GM23338 (cell line): ENCODE measurements at regions not wholly inside any gene's neighbourhood (a gene's known extent, or its start where the extent isn't known, plus 50 kb on each side); places are given as distances from the start of the nearest gene placed in this dataset.

Source experiments
- ATAC-seq: fragments of 200-7000 bp; cut with Tn5 transposase; 3 replicates; pipeline ENCODE4 v1.9.1; 2020
- DNase-seq: peaks from one replicate; pipeline ENCODE4 v3.0.0-alpha.2; 2015; ENCODE audit warnings: low spot score
- H2AFZ ChIP-seq: fragments of 200-600 bp; sonication (generic); 2 replicates; pipeline ENCODE4 v1.8.0; 2016; ENCODE audit warnings: antibody characterized with exemption, mild to moderate bottlenecking, moderate library complexity
- H3F3A ChIP-seq: fragments of 200-600 bp; sonication (generic); replicated peaks from 2 replicates; pipeline ENCODE4 v1.8.0; 2017; ENCODE audit warnings: antibody characterized with exemption, mixed run types, low read depth
- H3K27ac ChIP-seq: fragments of 200-600 bp; sonication (generic); 2 replicates; pipeline ENCODE4 v1.6.1; 2016; ENCODE audit warnings: low read depth
- H3K27me3 ChIP-seq: fragments of 200-600 bp; sonication (generic); 2 replicates; pipeline ENCODE4 v1.8.0; 2016; ENCODE audit warnings: mild to moderate bottlenecking, mixed run types, moderate library complexity; ENCODE audit not compliant: insufficient read depth
- H3K36me3 ChIP-seq: fragments of 200-600 bp; sonication (generic); 2 replicates; pipeline ENCODE4 v1.8.0; 2016; ENCODE audit warnings: mild to moderate bottlenecking; ENCODE audit not compliant: insufficient read depth
- H3K4me1 ChIP-seq: fragments of 200-600 bp; sonication (generic); 2 replicates; pipeline ENCODE4 v1.8.0; 2016; ENCODE audit warnings: mild to moderate bottlenecking, moderate library complexity; ENCODE audit not compliant: insufficient read depth
- H3K4me2 ChIP-seq: fragments of 200-600 bp; sonication (generic); 2 replicates; pipeline ENCODE4 v1.7.1; 2017; ENCODE audit warnings: mixed run types
- H3K4me3 ChIP-seq: fragments of 200-600 bp; sonication (generic); 2 replicates; pipeline ENCODE4 v1.6.1; 2016; ENCODE audit warnings: mixed run types
- H3K79me2 ChIP-seq: fragments of 200-600 bp; sonication (generic); replicated peaks from 2 replicates; pipeline ENCODE4 v1.8.0; 2017; ENCODE audit warnings: mild to moderate bottlenecking; ENCODE audit not compliant: insufficient read depth
- H3K9me2 ChIP-seq: fragments of 200-600 bp; sonication (generic); 2 replicates; pipeline ENCODE4 v1.8.0; 2017; ENCODE audit not compliant: insufficient read depth
- H4K20me1 ChIP-seq: fragments of 200-600 bp; sonication (generic); replicated peaks from 2 replicates; pipeline ENCODE4 v1.8.0; 2017; ENCODE audit warnings: mild to moderate bottlenecking; ENCODE audit not compliant: insufficient read depth
- H3K27ac Mint-ChIP-seq: 2 replicates; pipeline ENCODE4 v1.8.0; 2020; ENCODE audit warnings: inconsistent platforms, mild to moderate bottlenecking, moderate library complexity, mixed read lengths
- H3K27me3 Mint-ChIP-seq: 3 replicates; pipeline ENCODE4 v1.8.0; 2022; ENCODE audit warnings: low read depth, mild to moderate bottlenecking, moderate library complexity, mixed read lengths, inconsistent platforms; ENCODE audit not compliant: insufficient read depth, poor library complexity
- H3K36me3 Mint-ChIP-seq: 3 replicates; pipeline ENCODE4 v1.8.0; 2021; ENCODE audit warnings: low read depth, mild to moderate bottlenecking, inconsistent platforms, moderate library complexity, mixed read lengths
- H3K4me1 Mint-ChIP-seq: 3 replicates; pipeline ENCODE4 v1.8.0; 2020; ENCODE audit warnings: mild to moderate bottlenecking, inconsistent platforms, mixed read lengths
- H3K4me3 Mint-ChIP-seq: 3 replicates; pipeline ENCODE4 v1.8.0; 2021; ENCODE audit warnings: moderate library complexity, mild to moderate bottlenecking, inconsistent platforms, mixed read lengths
- H3K9me3 Mint-ChIP-seq: 3 replicates; pipeline ENCODE4 v1.8.0; 2020; ENCODE audit warnings: moderate library complexity, mild to moderate bottlenecking, inconsistent platforms, mixed read lengths
- CREB1 ChIP-seq: fragments of 250-450 bp; sonication (Bioruptor Pico); IDR thresholded peaks from 2 replicates; pipeline ENCODE4 v1.5.0; 2020; ENCODE audit warnings: low read depth, mild to moderate bottlenecking, moderate library complexity
- CTCF ChIP-seq, 2 experiments: fragments of 200-600 bp in 1 of 2; sonication (generic) in 1 of 2; conservative IDR thresholded peaks; 2 replicates each; pipeline versions ENCODE4 v1.5.1 to v1.6.1; 2016 to 2017; ENCODE audit warnings: antibody characterized with exemption in 2 of 2, low read depth in 2 of 2, mild to moderate bottlenecking in 2 of 2, moderate library complexity in 1 of 2
- ETS1 ChIP-seq: IDR thresholded peaks from 2 replicates; pipeline ENCODE4 v1.6.1; 2016; ENCODE audit warnings: antibody characterized with exemption
- EZH2 ChIP-seq: fragments of 200-600 bp; sonication (generic); IDR thresholded peaks from one replicate; pipeline ENCODE4 v1.8.0; 2017; ENCODE audit warnings: antibody characterized with exemption, mild to moderate bottlenecking, low read depth; ENCODE audit not compliant: unreplicated experiment
- EZH2phosphoT487 ChIP-seq: fragments of 200-600 bp; sonication (generic); IDR thresholded peaks from one replicate; pipeline ENCODE4 v1.8.1; 2018; ENCODE audit warnings: antibody characterized with exemption; ENCODE audit not compliant: unreplicated experiment
- NANOG ChIP-seq: IDR thresholded peaks from 2 replicates; pipeline ENCODE4 v1.6.1; 2016; ENCODE audit warnings: antibody characterized with exemption, borderline replicate concordance
- ZNF114 ChIP-seq: fragments of 250-450 bp; sonication (Bioruptor Pico); IDR thresholded peaks from 2 replicates; pipeline ENCODE4 v1.5.0; 2020; ENCODE audit warnings: mild to moderate bottlenecking, moderate library complexity
- ZNF331 ChIP-seq: fragments of 250-450 bp; sonication (Bioruptor Pico); IDR thresholded peaks from 2 replicates; pipeline ENCODE4 v1.5.0; 2020; ENCODE audit warnings: low read depth, mild to moderate bottlenecking, moderate library complexity
- ZNF462 ChIP-seq: fragments of 250-450 bp; sonication (Bioruptor Pico); IDR thresholded peaks from 2 replicates; pipeline ENCODE4 v1.5.0; 2020; ENCODE audit warnings: mild to moderate bottlenecking, moderate library complexity

GRCh38 chr1:222224156-222224555, 323.7 kb downstream of the HHIPL2 start (continued):
- TF ChIP-seq ZNF462 (CRISPR knock-in tag) (no peak), EZH2phosphoT487 (no peak), ZNF114 (no peak), CREB1 (CRISPR knock-in tag) (no peak)

- Histone ChIP-seq H3K27ac (no peak overlapping the region), H3K79me2 (no peaks in the 10 kb centered on the region), H3K27me3 (no peaks in the 10 kb centered on the region), H4K20me1 (no peaks in the 10 kb centered on the region), H3F3A (no peaks in the 10 kb centered on the region), H3K4me3 (no peak overlapping the region), H3K4me1 (peaks cover 4% of the 10 kb centered on the region), H3K4me2 (no peak overlapping the region), H2AFZ (no peak overlapping the region), H3K9me2 (peaks cover 7% of the 10 kb centered on the region; the same call in 1 of the 2 replicates), H3K36me3 (no peaks in the 10 kb centered on the region)
- Mint-ChIP-seq H3K4me1 (peaks cover 12% of the 10 kb centered on the region; the same call in 2 of the 3 replicates), H3K9me3 (peaks cover 31% of the 10 kb centered on the region), H3K36me3 (peaks cover 28% of the 10 kb centered on the region), H3K27me3 (peaks cover 1% of the 10 kb centered on the region), H3K27ac (no peak overlapping the region), H3K4me3 (no peak overlapping the region)
- no peak for ATAC-seq
- no peak for TF ChIP-seq ETS1
- no peak for TF ChIP-seq NANOG
- TF ChIP-seq EZH2 = no peak
- no peak for TF ChIP-seq CTCF (conservative IDR thresholded peaks at IDR 0.05; ENCODE audit: low read depth in 2 of 2)
- no peak for TF ChIP-seq ZNF331 (CRISPR knock-in tag)
- DNase-seq = no peak
Observed at GRCh38 chr1:222223010-222223409, 324.9 kb downstream of the HHIPL2 start.
